Neural cell (in vitro differentiated cells): ENCODE measurements at regions not wholly inside any gene's neighbourhood (a gene's known extent, or its start where the extent isn't known, plus 50 kb on each side); places are given as distances from the start of the nearest gene placed in this dataset.

ENCODE experiments used
- H2AFZ ChIP-seq: fragments of 200-600, 300-800 bp; sonication (generic), shearing (Covaris generic); 2 replicates; pipeline ENCODE4 v1.6.0; 2014; ENCODE audit warnings: low read depth, mild to moderate bottlenecking, antibody characterized with exemption, low read length, moderate library complexity
- H3F3A ChIP-seq: fragments of 200-600 bp; shearing (Covaris generic); 2 replicates; pipeline ENCODE4 v1.6.1; 2016; ENCODE audit warnings: mild to moderate bottlenecking, moderate library complexity, mixed read lengths, antibody characterized with exemption, low read length; ENCODE audit not compliant: insufficient read depth, poor library complexity, severe bottlenecking
- H3K27ac ChIP-seq: fragments of 200-600, 300-800 bp; sonication (generic), shearing (Covaris generic); 2 replicates; pipeline ENCODE4 v1.5.1; 2014; ENCODE audit warnings: mild to moderate bottlenecking, low read length, moderate library complexity
- H3K27me3 ChIP-seq: fragments of 300-800, 200-600 bp; sonication (generic), shearing (Covaris generic); 2 replicates; pipeline ENCODE4 v1.6.0; 2014; ENCODE audit warnings: mild to moderate bottlenecking, low read depth, low read length, moderate library complexity; ENCODE audit not compliant: insufficient read depth
- H3K36me3 ChIP-seq: fragments of 300-800, 200-600 bp; sonication (generic), shearing (Covaris generic); 2 replicates; pipeline ENCODE4 v1.5.1; 2014; ENCODE audit warnings: mild to moderate bottlenecking, antibody characterized with exemption, low read length, moderate library complexity; ENCODE audit not compliant: insufficient read depth
- H3K4me2 ChIP-seq: fragments of 300-800, 200-600 bp; sonication (generic), shearing (Covaris generic); 2 replicates; pipeline ENCODE4 v1.6.0; 2014; ENCODE audit warnings: mild to moderate bottlenecking, low read length
- H3K4me3 ChIP-seq: fragments of 300-800, 200-600 bp; sonication (generic), shearing (Covaris generic); 2 replicates; pipeline ENCODE4 v1.5.1; 2014; ENCODE audit warnings: mild to moderate bottlenecking, low read length, moderate library complexity
- H3K79me2 ChIP-seq: fragments of 200-600 bp; shearing (Covaris generic); replicated peaks from 2 replicates; pipeline ENCODE4 v1.6.0; 2014; ENCODE audit warnings: mild to moderate bottlenecking, low read length, moderate library complexity; ENCODE audit not compliant: insufficient read depth
- H3K9ac ChIP-seq: fragments of 300-800, 200-600 bp; sonication (generic), shearing (Covaris generic); 2 replicates; pipeline ENCODE4 v1.6.1; 2016; ENCODE audit warnings: mild to moderate bottlenecking, low read length, mixed read lengths
- H3K9me2 ChIP-seq: fragments of 200-600 bp; shearing (Covaris generic); 2 replicates; pipeline ENCODE4 v1.6.1; 2016; ENCODE audit warnings: mild to moderate bottlenecking, low read length, mixed read lengths; ENCODE audit not compliant: insufficient read depth
- H3K9me3 ChIP-seq: fragments of 200-600, 300-800 bp; sonication (generic), shearing (Covaris generic); 2 replicates; pipeline ENCODE4 v1.6.1; 2016; ENCODE audit warnings: mild to moderate bottlenecking, mixed run types, low read length, moderate library complexity, mixed read lengths
- H4K20me1 ChIP-seq: fragments of 200-600 bp; shearing (Covaris generic); 2 replicates; pipeline ENCODE4 v1.6.1; 2016; ENCODE audit warnings: mild to moderate bottlenecking, mixed run types; ENCODE audit not compliant: insufficient read depth
- CTCF ChIP-seq: fragments of 450-650 bp; IDR thresholded peaks from 2 replicates; pipeline ENCODE4 v1.5.1; 2014; ENCODE audit warnings: antibody characterized with exemption, mild to moderate bottlenecking, moderate library complexity; ENCODE audit not compliant: poor library complexity, severe bottlenecking
- EP300 ChIP-seq: fragments of 450-650 bp; conservative IDR thresholded peaks from 2 replicates; pipeline ENCODE4 v1.6.1; 2014; ENCODE audit warnings: antibody characterized with exemption, mild to moderate bottlenecking, moderate library complexity; ENCODE audit not compliant: poor library complexity, severe bottlenecking
- EZH2 ChIP-seq: fragments of 200-600, 300-800 bp; shearing (Covaris generic), sonication (generic); IDR thresholded peaks from 2 replicates; pipeline ENCODE4 v1.6.1; 2014; ENCODE audit warnings: antibody characterized with exemption, low read length, borderline replicate concordance, mild to moderate bottlenecking; ENCODE audit not compliant: insufficient read depth, poor library complexity, severe bottlenecking
- MXI1 ChIP-seq: fragments of 450-650 bp; conservative IDR thresholded peaks from 2 replicates; pipeline ENCODE4 v1.6.1; 2014; ENCODE audit warnings: antibody characterized with exemption, mild to moderate bottlenecking; ENCODE audit not compliant: poor library complexity, severe bottlenecking
- POLR2AphosphoS5 ChIP-seq: IDR thresholded peaks from 2 replicates; pipeline ENCODE4 v1.6.1; 2012
- RAD21 ChIP-seq: fragments of 450-650 bp; conservative IDR thresholded peaks from 2 replicates; pipeline ENCODE4 v1.6.1; 2014; ENCODE audit warnings: antibody characterized with exemption, mild to moderate bottlenecking, moderate library complexity
- REST ChIP-seq: IDR thresholded peaks from 2 replicates; pipeline ENCODE4 v1.6.1; 2012; ENCODE audit warnings: borderline replicate concordance
- SMC3 ChIP-seq: fragments of 450-650 bp; conservative IDR thresholded peaks from 2 replicates; pipeline ENCODE4 v1.6.1; 2014; ENCODE audit warnings: antibody characterized with exemption, mild to moderate bottlenecking, moderate library complexity; ENCODE audit not compliant: poor library complexity
- TAF1 ChIP-seq: IDR thresholded peaks from 2 replicates; pipeline ENCODE4 v1.6.1; 2012; ENCODE audit warnings: low read depth

- Histone ChIP-seq H3K4me3 (no peak overlapping the region), H3K9ac (no peak overlapping the region), H3K79me2 (no peaks in the 10 kb centered on the region), H4K20me1 (no peaks in the 10 kb centered on the region), H2AFZ (no peak overlapping the region), H3K36me3 (no peaks in the 10 kb centered on the region), H3K9me3 (no peaks in the 10 kb centered on the region), H3K27ac (no peak overlapping the region), H3K27me3 (no peaks in the 10 kb centered on the region), H3F3A (no peaks in the 10 kb centered on the region), H3K4me2 (no peak overlapping the region), H3K9me2 (no peaks in the 10 kb centered on the region)
- TF ChIP-seq SMC3, result no peak
- no peak for TF ChIP-seq POLR2AphosphoS5
- TF ChIP-seq EP300, result no peak
- no peak for TF ChIP-seq REST
- TF ChIP-seq RAD21, result no peak
- TF ChIP-seq TAF1, result no peak
- no peak for TF ChIP-seq CTCF
- no peak for TF ChIP-seq MXI1
- TF ChIP-seq EZH2, result no peak
These were observed 114.5 kb upstream of the SPON1 start for GRCh38 chr11:13848031-13848430.

GRCh38 chr11:13850231-13851005 is 112.1 kb upstream of the SPON1 start:
- H3K9me2 ChIP-seq, result no peaks in the 10 kb centered on the region
- H3K27ac ChIP-seq, result no peak overlapping the region
- no peaks in the 10 kb centered on the region for H4K20me1 ChIP-seq
- H3K36me3 ChIP-seq, result no peaks in the 10 kb centered on the region
- H3K4me3 ChIP-seq, result no peak overlapping the region
- no peak overlapping the region for H2AFZ ChIP-seq
- no peaks in the 10 kb centered on the region for H3K79me2 ChIP-seq
- TF ChIP-seq EP300, result no peak
- TF ChIP-seq REST, result no peak
- TF ChIP-seq MXI1, result no peak
- no peak for TF ChIP-seq EZH2
- TF ChIP-seq RAD21, result no peak
- TF ChIP-seq SMC3, result no peak
- TF ChIP-seq CTCF, result no peak
- no peak for TF ChIP-seq TAF1
- no peak for TF ChIP-seq POLR2AphosphoS5
- no peaks in the 10 kb centered on the region for H3K9me3 ChIP-seq
- no peak overlapping the region for H3K9ac ChIP-seq
- H3K27me3 ChIP-seq, result no peaks in the 10 kb centered on the region
- no peaks in the 10 kb centered on the region for H3F3A ChIP-seq
- H3K4me2 ChIP-seq, result no peak overlapping the region
